SK-N-SH treated with all-trans-retinoic acid at 6 μM for 48 hours (cell line): ENCODE measurements at regions not wholly inside any gene's neighbourhood (a gene's known extent, or its start where the extent isn't known, plus 50 kb on each side); places are given as distances from the start of the nearest gene placed in this dataset.
"Not testable (repeated sequence)": the region's sequence is repeated elsewhere in the genome, so short reads cannot be mapped to it uniquely, and the experiment has no call there.

Experiments
- ATAC-seq: fragments of 200-7000 bp; cut with Tn5 transposase; 3 replicates; pipeline ENCODE4 v1.9.1; 2020; ENCODE audit warnings: mild to moderate bottlenecking, moderate library complexity
- ARNTL ChIP-seq: fragments of 450-650 bp; formaldehyde crosslinking; IDR thresholded peaks from 2 replicates; pipeline ENCODE4 v1.5.0; 2020; ENCODE audit warnings: low read depth, mild to moderate bottlenecking, moderate library complexity, borderline replicate concordance
- BACH2 ChIP-seq: fragments of 250-450 bp; sonication (Bioruptor Pico); IDR thresholded peaks from 2 replicates; pipeline ENCODE4 v1.9.0; 2021; ENCODE audit warnings: mild to moderate bottlenecking, borderline replicate concordance
- CSDC2 ChIP-seq: fragments of 250-450 bp; sonication (Bioruptor Pico); IDR thresholded peaks from 2 replicates; pipeline ENCODE4 v1.5.0; 2020; ENCODE audit warnings: mild to moderate bottlenecking, moderate library complexity
- CSRNP3 ChIP-seq: fragments of 250-450 bp; sonication (Bioruptor Pico); IDR thresholded peaks from 2 replicates; pipeline ENCODE4 v1.5.1; 2021; ENCODE audit warnings: mild to moderate bottlenecking, moderate library complexity
- ESRRG ChIP-seq: fragments of 250-450 bp; sonication (Bioruptor Pico); IDR thresholded peaks from 2 replicates; pipeline ENCODE4 v1.6.1; 2021; ENCODE audit warnings: mild to moderate bottlenecking
- GLIS3 ChIP-seq: fragments of 250-450 bp; sonication (Bioruptor Pico); IDR thresholded peaks from 2 replicates; pipeline ENCODE4 v1.5.0; 2020; ENCODE audit warnings: mild to moderate bottlenecking, moderate library complexity
- ISL1 ChIP-seq: fragments of 250-450 bp; sonication (Bioruptor Pico); IDR thresholded peaks from 2 replicates; pipeline ENCODE4 v2.1.2; 2022; ENCODE audit warnings: mild to moderate bottlenecking, moderate library complexity
- OSR1 ChIP-seq: fragments of 250-450 bp; sonication (Bioruptor Pico); IDR thresholded peaks from 2 replicates; pipeline ENCODE4 v1.8.0; 2022; ENCODE audit warnings: moderate library complexity, mild to moderate bottlenecking, inconsistent platforms
- PATZ1 ChIP-seq: fragments of 250-450 bp; sonication (Bioruptor Pico); IDR thresholded peaks from 2 replicates; pipeline ENCODE4 v1.8.0; 2020; ENCODE audit warnings: mild to moderate bottlenecking, moderate library complexity, borderline replicate concordance
- POU6F1 ChIP-seq: fragments of 250-450 bp; sonication (Bioruptor Pico); IDR thresholded peaks from 2 replicates; pipeline ENCODE4 v1.8.0; 2021; ENCODE audit warnings: low read depth, mild to moderate bottlenecking, moderate library complexity, borderline replicate concordance
- PPARA ChIP-seq: fragments of 250-450 bp; sonication (Bioruptor Pico); IDR thresholded peaks from 2 replicates; pipeline ENCODE4 v1.5.0; 2020; ENCODE audit warnings: mild to moderate bottlenecking, borderline replicate concordance
- RARB ChIP-seq: fragments of 250-450 bp; sonication (Bioruptor Pico); IDR thresholded peaks from 2 replicates; pipeline ENCODE4 v1.8.0; 2021; ENCODE audit warnings: mild to moderate bottlenecking, moderate library complexity
- SNAI2 ChIP-seq: fragments of 250-450 bp; sonication (Bioruptor Pico); IDR thresholded peaks from 2 replicates; pipeline ENCODE4 v1.5.0; 2020; ENCODE audit warnings: mild to moderate bottlenecking, moderate library complexity
- TCF4 ChIP-seq: fragments of 250-450 bp; sonication (Bioruptor Pico); IDR thresholded peaks from 2 replicates; pipeline ENCODE4 v1.8.0; 2021; ENCODE audit warnings: mild to moderate bottlenecking, moderate library complexity, borderline replicate concordance
- TOX ChIP-seq: fragments of 250-450 bp; sonication (Bioruptor Pico); IDR thresholded peaks from 2 replicates; pipeline ENCODE4 v1.8.0; 2021; ENCODE audit warnings: mild to moderate bottlenecking, moderate library complexity, borderline replicate concordance
- TSHZ2 ChIP-seq: fragments of 250-450 bp; sonication (Bioruptor Pico); IDR thresholded peaks from 2 replicates; pipeline ENCODE4 v1.5.0; 2020; ENCODE audit warnings: mild to moderate bottlenecking, moderate library complexity
- ZC3H10 ChIP-seq: fragments of 250-450 bp; sonication (Bioruptor Pico); IDR thresholded peaks from 2 replicates; pipeline ENCODE4 v1.5.1; 2021; ENCODE audit warnings: mild to moderate bottlenecking, moderate library complexity
- ZFP3 ChIP-seq: fragments of 250-450 bp; sonication (Bioruptor Pico); IDR thresholded peaks from 2 replicates; pipeline ENCODE4 v1.5.0; 2020; ENCODE audit warnings: mild to moderate bottlenecking, moderate library complexity
- ZFP30 ChIP-seq: fragments of 450-650 bp; formaldehyde crosslinking; IDR thresholded peaks from 2 replicates; pipeline ENCODE4 v1.5.0; 2022; ENCODE audit warnings: mild to moderate bottlenecking, moderate library complexity
- ZNF565 ChIP-seq: fragments of 450-650 bp; formaldehyde crosslinking; conservative IDR thresholded peaks from 2 replicates; pipeline ENCODE4 v1.5.0; 2020; ENCODE audit warnings: low read depth, mild to moderate bottlenecking, moderate library complexity
- ZNF70 ChIP-seq: fragments of 450-650 bp; formaldehyde crosslinking; IDR thresholded peaks from 2 replicates; pipeline ENCODE4 v1.5.0; 2020; ENCODE audit warnings: mild to moderate bottlenecking, moderate library complexity
- ZNF8 ChIP-seq: fragments of 450-650 bp; formaldehyde crosslinking; IDR thresholded peaks from 2 replicates; pipeline ENCODE4 v1.5.0; 2020; ENCODE audit warnings: mild to moderate bottlenecking, moderate library complexity
- TF ChIP-seq, protein P1 (sequence below): fragments of 250-450 bp; sonication (Bioruptor Pico); IDR thresholded peaks from 2 replicates; pipeline ENCODE4 v1.5.1; 2020; ENCODE audit warnings: low read depth, mild to moderate bottlenecking, moderate library complexity

GRCh38 chrX:41019041-41019392 is 66.2 kb upstream of the USP9X start (continued):
- no peak for TF ChIP-seq PATZ1 (CRISPR knock-in tag)
- no peak for TF ChIP-seq ZNF565
- no peak for TF ChIP-seq ARNTL (CRISPR knock-in tag)
- TF ChIP-seq GLIS3 (CRISPR knock-in tag): no peak
- TF ChIP-seq, protein P1, sequence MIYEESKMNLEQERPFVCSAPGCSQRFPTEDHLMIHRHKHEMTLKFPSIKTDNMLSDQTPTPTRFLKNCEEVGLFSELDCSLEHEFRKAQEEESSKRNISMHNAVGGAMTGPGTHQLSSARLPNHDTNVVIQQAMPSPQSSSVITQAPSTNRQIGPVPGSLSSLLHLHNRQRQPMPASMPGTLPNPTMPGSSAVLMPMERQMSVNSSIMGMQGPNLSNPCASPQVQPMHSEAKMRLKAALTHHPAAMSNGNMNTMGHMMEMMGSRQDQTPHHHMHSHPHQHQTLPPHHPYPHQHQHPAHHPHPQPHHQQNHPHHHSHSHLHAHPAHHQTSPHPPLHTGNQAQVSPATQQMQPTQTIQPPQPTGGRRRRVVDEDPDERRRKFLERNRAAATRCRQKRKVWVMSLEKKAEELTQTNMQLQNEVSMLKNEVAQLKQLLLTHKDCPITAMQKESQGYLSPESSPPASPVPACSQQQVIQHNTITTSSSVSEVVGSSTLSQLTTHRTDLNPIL (CRISPR knock-in tag): no peak
- TF ChIP-seq ZNF70: no peak
- no peak for TF ChIP-seq ISL1 (CRISPR knock-in tag)
- no peak for TF ChIP-seq OSR1 (CRISPR knock-in tag)

GRCh38 chrX:41022566-41022965 is 62.7 kb upstream of the USP9X start:
- peak; percentile 67 for TF ChIP-seq ISL1 (CRISPR knock-in tag)
- TF ChIP-seq ZC3H10 (CRISPR knock-in tag): peak; percentile 35; the same call in 1 of the 2 replicates
- no peak for TF ChIP-seq ZFP30 (CRISPR knock-in tag)
- TF ChIP-seq ZFP3 (CRISPR knock-in tag): no peak
- no peak for TF ChIP-seq TSHZ2 (CRISPR knock-in tag)
- TF ChIP-seq PATZ1 (CRISPR knock-in tag): no peak
- TF ChIP-seq ZNF70: no peak
- no peak for TF ChIP-seq ZNF565
- no peak for TF ChIP-seq ESRRG (CRISPR knock-in tag)
- no peak for TF ChIP-seq SNAI2
- no peak for TF ChIP-seq PPARA (CRISPR knock-in tag)
- no peak for TF ChIP-seq CSDC2 (CRISPR knock-in tag)
- TF ChIP-seq OSR1 (CRISPR knock-in tag): no peak
- no peak for TF ChIP-seq TOX (CRISPR knock-in tag)
- no peak for ATAC-seq

DNA sequence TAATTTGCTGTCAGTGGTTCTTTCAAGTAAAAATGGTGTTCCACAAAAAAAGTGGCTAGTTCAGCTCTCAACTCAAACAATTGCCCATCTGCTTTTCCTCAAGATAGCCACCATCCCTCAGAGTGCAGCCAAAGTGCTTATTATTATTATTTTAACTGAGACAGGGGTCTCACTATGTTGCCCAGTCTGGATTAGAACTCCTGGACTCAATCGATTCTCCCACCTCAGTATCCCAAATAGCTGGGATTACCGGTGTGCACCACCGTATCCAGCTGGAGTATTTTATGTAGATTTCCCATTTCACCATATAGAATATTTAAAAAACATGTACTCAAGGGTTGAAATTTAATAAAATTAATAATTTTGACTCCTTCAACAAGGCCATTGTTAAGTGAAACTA is 62.1 kb upstream of the USP9X start:
- TF ChIP-seq ESRRG (CRISPR knock-in tag) (no peak), ARNTL (CRISPR knock-in tag) (no peak), TOX (CRISPR knock-in tag) (no peak), PATZ1 (CRISPR knock-in tag) (no peak), OSR1 (CRISPR knock-in tag) (no peak), GLIS3 (CRISPR knock-in tag) (no peak), BACH2 (no peak), ZC3H10 (CRISPR knock-in tag) (no peak), CSRNP3 (no peak), POU6F1 (CRISPR knock-in tag) (no peak), ZNF8 (CRISPR knock-in tag) (no peak), ZNF70 (no peak), CSDC2 (CRISPR knock-in tag) (no peak), ZFP30 (CRISPR knock-in tag) (no peak), ISL1 (CRISPR knock-in tag) (no peak), ZFP3 (CRISPR knock-in tag) (no peak), RARB (CRISPR knock-in tag) (no peak), SNAI2 (no peak), TCF4 (CRISPR knock-in tag) (no peak)
- TF ChIP-seq, protein P1 (CRISPR knock-in tag): no peak
- no peak for ATAC-seq

DNA sequence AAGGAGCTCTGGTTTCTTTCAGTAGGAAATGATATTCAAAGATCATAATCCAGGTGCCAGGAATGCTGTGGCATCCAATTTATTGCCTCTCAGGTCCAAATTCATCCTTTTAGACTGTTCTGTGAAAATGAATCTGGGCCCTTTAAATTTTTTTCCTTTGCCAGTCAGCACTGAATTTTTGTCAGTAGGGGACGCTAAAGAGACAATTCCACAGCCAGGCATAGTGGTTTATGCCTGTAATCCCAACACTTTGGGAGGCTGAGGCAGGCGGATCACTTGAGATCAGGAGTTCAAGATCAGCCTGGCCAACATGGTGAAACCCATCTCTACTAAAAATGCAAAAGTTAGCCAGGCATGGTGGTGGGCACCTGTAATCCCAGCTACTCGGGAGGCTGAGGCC is 60.9 kb upstream of the USP9X start:
- not testable (repeated sequence) for ATAC-seq
